Type B pancreatic cell (in vitro differentiated cells): ENCODE measurements at regions not wholly inside any gene's neighbourhood (a gene's known extent, or its start where the extent isn't known, plus 50 kb on each side); places are given as distances from the start of the nearest gene placed in this dataset.

Experiments
- DNase-seq: peaks from one replicate; pipeline ENCODE4 v3.0.0; 2021; ENCODE audit warnings: mixed read lengths; ENCODE audit not compliant: unreplicated experiment; ENCODE audit errors: extremely low spot score
- H3K27ac Mint-ChIP-seq: 2 replicates; pipeline ENCODE4 v1.8.0; 2021; ENCODE audit warnings: mild to moderate bottlenecking, mixed read lengths
- H3K27me3 Mint-ChIP-seq: 2 replicates; pipeline ENCODE4 v1.8.0; 2021; ENCODE audit warnings: mixed read lengths
- H3K36me3 Mint-ChIP-seq: 2 replicates; pipeline ENCODE4 v1.8.0; 2021; ENCODE audit warnings: mixed read lengths
- H3K4me1 Mint-ChIP-seq: one replicate; pipeline ENCODE4 v1.8.0; 2021; ENCODE audit warnings: mixed read lengths; ENCODE audit not compliant: unreplicated experiment
- H3K4me3 Mint-ChIP-seq: 2 replicates; pipeline ENCODE4 v1.8.0; 2021; ENCODE audit warnings: mild to moderate bottlenecking, mixed read lengths
- H3K9me3 Mint-ChIP-seq: 2 replicates; pipeline ENCODE4 v1.8.0; 2021; ENCODE audit warnings: mixed read lengths
- TF ChIP-seq, protein P1 (sequence below): fragments of 200-600 bp; sonication (generic); conservative IDR thresholded peaks from 2 replicates; pipeline ENCODE4 v1.5.0; 2021; ENCODE audit warnings: antibody characterized with exemption, mild to moderate bottlenecking

DNA sequence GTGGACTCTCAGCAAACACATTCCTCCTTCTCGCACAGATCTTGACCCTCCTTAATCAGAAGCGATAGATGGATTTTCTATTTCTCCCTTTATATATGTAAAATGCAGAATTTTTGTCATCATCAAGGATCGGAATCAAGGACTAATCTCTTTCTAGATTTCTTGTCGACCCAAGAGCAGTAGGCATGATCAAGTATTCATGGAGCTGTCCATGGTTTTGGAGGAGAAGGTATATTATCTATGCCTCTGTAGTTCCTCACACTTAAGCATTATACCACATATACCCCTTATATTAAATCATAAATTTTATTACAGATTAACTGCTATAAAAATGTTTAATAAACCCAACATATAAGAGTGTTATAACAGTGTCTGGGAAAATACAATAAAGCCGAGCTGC is 886.8 kb downstream of the NLGN4X start:
- Mint-ChIP-seq H3K4me1 (no peaks in the 10 kb centered on the region), H3K27ac (no peak overlapping the region), H3K36me3 (no peaks in the 10 kb centered on the region), H3K4me3 (no peak overlapping the region), H3K27me3 (no peaks in the 10 kb centered on the region), H3K9me3 (peaks cover 3% of the 10 kb centered on the region)
- DNase-seq, result no peak
- TF ChIP-seq, protein P1, sequence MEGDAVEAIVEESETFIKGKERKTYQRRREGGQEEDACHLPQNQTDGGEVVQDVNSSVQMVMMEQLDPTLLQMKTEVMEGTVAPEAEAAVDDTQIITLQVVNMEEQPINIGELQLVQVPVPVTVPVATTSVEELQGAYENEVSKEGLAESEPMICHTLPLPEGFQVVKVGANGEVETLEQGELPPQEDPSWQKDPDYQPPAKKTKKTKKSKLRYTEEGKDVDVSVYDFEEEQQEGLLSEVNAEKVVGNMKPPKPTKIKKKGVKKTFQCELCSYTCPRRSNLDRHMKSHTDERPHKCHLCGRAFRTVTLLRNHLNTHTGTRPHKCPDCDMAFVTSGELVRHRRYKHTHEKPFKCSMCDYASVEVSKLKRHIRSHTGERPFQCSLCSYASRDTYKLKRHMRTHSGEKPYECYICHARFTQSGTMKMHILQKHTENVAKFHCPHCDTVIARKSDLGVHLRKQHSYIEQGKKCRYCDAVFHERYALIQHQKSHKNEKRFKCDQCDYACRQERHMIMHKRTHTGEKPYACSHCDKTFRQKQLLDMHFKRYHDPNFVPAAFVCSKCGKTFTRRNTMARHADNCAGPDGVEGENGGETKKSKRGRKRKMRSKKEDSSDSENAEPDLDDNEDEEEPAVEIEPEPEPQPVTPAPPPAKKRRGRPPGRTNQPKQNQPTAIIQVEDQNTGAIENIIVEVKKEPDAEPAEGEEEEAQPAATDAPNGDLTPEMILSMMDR, result no peak

DNA sequence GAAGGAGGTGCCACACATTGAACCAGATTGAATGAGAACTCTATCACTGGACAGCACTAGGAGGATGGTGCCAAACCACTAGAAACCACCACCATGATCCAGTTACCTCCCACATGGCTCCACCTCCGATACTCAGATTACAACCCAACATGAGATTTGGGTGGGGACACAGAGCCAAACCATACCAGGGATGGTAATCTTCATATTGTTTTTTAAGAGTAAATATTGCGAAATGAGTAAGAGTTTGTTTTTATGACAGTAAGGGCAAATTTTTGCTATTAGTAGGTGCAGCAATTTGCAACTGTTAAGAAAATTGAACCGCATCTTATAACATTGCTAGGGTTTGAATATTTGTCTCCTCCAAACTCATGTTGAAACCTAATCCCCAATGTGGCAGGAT is 891.5 kb downstream of the NLGN4X start:
- Mint-ChIP-seq H3K4me1 (no peaks in the 10 kb centered on the region), H3K27ac (no peak overlapping the region), H3K4me3 (no peak overlapping the region), H3K27me3 (no peaks in the 10 kb centered on the region), H3K9me3 (peaks cover 3% of the 10 kb centered on the region), H3K36me3 (no peaks in the 10 kb centered on the region)
- TF ChIP-seq, protein P1, result no peak
- DNase-seq, result no peak

DNA sequence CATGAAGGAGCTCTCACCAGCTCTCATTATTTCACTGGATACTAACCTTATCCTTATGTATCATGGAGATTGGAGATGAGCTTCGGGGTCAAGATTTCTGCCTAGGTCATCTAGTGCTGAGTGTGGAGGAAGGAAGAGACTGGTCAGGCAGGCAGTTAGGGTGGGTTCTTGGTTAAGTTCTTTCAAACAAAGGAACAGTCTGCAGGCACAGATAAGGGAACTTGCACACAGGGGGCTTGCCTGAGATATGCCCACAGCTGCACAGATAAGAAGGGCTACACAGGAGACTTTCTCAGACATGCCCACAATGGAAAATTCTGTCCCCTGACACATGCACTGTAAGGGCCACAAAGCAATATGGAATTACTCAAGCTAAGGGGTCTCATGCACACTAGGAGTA is 904.1 kb downstream of the NLGN4X start:
- Mint-ChIP-seq H3K27ac (no peak overlapping the region), H3K9me3 (peaks cover 9% of the 10 kb centered on the region), H3K4me1 (no peaks in the 10 kb centered on the region), H3K4me3 (no peak overlapping the region), H3K27me3 (no peaks in the 10 kb centered on the region), H3K36me3 (no peaks in the 10 kb centered on the region)
- DNase-seq, result no peak
- TF ChIP-seq, protein P1, result no peak

DNA sequence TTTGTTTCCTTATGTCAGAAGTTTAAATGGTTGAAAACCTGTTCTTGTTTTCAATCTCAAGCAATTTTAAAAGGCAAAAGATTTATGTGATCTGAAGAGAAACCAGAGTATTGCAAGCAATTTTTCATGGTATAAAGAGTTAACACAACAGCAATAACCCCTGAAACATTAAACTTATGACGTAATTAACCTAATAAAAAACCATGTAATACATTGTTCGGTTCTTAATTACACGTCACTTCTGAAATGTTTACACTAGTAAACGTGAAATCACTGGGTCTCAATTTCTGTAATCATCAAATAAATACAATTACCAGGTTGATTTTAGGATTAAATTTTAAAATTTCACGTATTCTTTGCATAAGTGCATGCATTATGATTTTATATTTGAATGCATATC is 914.5 kb downstream of the NLGN4X start:
- no peaks in the 10 kb centered on the region for H3K27me3 Mint-ChIP-seq
- no peaks in the 10 kb centered on the region for H3K9me3 Mint-ChIP-seq
- TF ChIP-seq, protein P1, result no peak
- DNase-seq, result no peak
- H3K4me3 Mint-ChIP-seq, result no peak overlapping the region
- no peak overlapping the region for H3K27ac Mint-ChIP-seq
- H3K36me3 Mint-ChIP-seq, result no peaks in the 10 kb centered on the region
- H3K4me1 Mint-ChIP-seq, result no peaks in the 10 kb centered on the region

DNA sequence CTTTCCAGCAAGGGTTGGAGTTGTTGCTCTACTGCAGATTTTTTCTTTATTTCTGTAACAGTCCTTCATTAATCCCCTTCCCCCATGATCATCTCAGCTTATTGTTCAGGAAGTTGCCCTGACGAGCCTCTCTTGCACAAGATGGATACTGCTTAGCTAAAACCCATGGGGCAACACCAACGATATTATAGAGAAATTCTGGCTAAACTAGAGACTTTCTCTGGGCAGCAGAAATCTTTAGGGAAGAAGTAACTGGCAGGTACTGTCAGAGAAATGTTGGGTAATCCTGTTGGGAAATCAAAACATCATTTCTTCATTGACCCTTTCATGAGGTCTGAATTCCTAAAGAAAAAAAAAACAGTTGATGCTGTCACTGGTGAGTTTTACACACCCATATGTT is 921.3 kb downstream of the NLGN4X start:
- DNase-seq, result no peak
- Mint-ChIP-seq H3K4me3 (no peak overlapping the region), H3K27ac (no peak overlapping the region), H3K36me3 (no peaks in the 10 kb centered on the region), H3K27me3 (no peaks in the 10 kb centered on the region), H3K4me1 (no peaks in the 10 kb centered on the region), H3K9me3 (no peaks in the 10 kb centered on the region)
- TF ChIP-seq, protein P1, result no peak

DNA sequence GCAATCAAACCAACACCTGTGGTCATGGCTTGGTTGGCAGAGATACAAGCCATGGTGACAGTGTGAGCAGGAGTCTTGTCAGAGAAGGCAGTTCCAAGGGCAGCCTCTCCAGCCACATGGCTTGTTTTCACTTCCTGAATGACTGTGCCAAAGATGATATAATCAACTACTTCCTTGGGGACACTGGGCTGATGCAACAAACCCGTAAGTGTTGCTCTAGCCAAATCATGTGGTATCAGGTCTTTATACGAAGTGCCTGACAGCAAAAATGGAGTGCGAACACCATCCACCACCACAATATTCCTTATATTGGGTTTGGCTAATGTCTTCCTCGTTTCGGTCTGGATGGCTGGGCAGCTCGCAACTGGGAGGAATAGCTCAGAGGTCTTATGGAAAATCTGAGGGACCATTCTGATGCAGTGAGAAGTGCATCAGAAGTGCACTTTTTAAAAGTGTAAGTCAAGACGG is 922.0 kb downstream of the NLGN4X start:
- H3K9me3 Mint-ChIP-seq, result no peaks in the 10 kb centered on the region
- TF ChIP-seq, protein P1, result no peak
- H3K36me3 Mint-ChIP-seq, result no peaks in the 10 kb centered on the region
- no peak overlapping the region for H3K4me3 Mint-ChIP-seq
- H3K4me1 Mint-ChIP-seq, result no peaks in the 10 kb centered on the region
- DNase-seq, result no peak
- no peak overlapping the region for H3K27ac Mint-ChIP-seq
- no peaks in the 10 kb centered on the region for H3K27me3 Mint-ChIP-seq
